HG02885 (cell line): ENCODE measurements at regions not wholly inside any gene's neighbourhood (a gene's known extent, or its start where the extent isn't known, plus 50 kb on each side); places are given as distances from the start of the nearest gene placed in this dataset.
"Not testable (repeated sequence)": the region's sequence is repeated elsewhere in the genome, so short reads cannot be mapped to it uniquely, and the experiment has no call there.

Source experiments
- ATAC-seq: cut with Tn5 transposase; IDR thresholded peaks from one replicate; pipeline ENCODE4 v1.9.1; 2021; ENCODE audit warnings: mild to moderate bottlenecking; ENCODE audit not compliant: unreplicated experiment, poor library complexity

GRCh38 chr18:73593207-73593606, 554.4 kb downstream of the FBXO15 start:
- ATAC-seq = no peak

- no peak for ATAC-seq
Observed at GRCh38 chr18:73590950-73591349, 556.7 kb downstream of the FBXO15 start.

- no peak for ATAC-seq
Observed at GRCh38 chr18:73579698-73580097, 567.9 kb downstream of the FBXO15 start.

GRCh38 chr18:73577365-73577764, 570.3 kb downstream of the FBXO15 start:
- no peak for ATAC-seq

GRCh38 chr18:73563901-73564472, 583.6 kb downstream of the FBXO15 start:
- no peak for ATAC-seq

- ATAC-seq = no peak
Observed at GRCh38 chr18:73563345-73563744, 584.3 kb downstream of the FBXO15 start.

- ATAC-seq = no peak
Observed at GRCh38 chr18:73556904-73557303, 590.7 kb downstream of the FBXO15 start.

GRCh38 chr18:73552171-73552570, 595.5 kb downstream of the FBXO15 start:
- ATAC-seq = no peak

GRCh38 chr18:73551211-73551610, 596.4 kb downstream of the FBXO15 start:
- no peak for ATAC-seq

- no peak for ATAC-seq
Observed at GRCh38 chr18:73549236-73549635, 598.4 kb downstream of the FBXO15 start.

- no peak for ATAC-seq
Observed at GRCh38 chr18:73545472-73545871, 602.2 kb downstream of the FBXO15 start.

GRCh38 chr18:73544617-73545016, 603.0 kb downstream of the FBXO15 start:
- no peak for ATAC-seq

GRCh38 chr18:73544032-73544431, 603.6 kb downstream of the FBXO15 start:
- ATAC-seq = no peak

- ATAC-seq = no peak
Observed at GRCh38 chr18:73535990-73536389, 611.6 kb downstream of the FBXO15 start.

- no peak for ATAC-seq
Observed at GRCh38 chr18:73535189-73535588, 612.4 kb downstream of the FBXO15 start.

GRCh38 chr18:73531601-73532000, 616.0 kb downstream of the FBXO15 start:
- no peak for ATAC-seq

- ATAC-seq = no peak
Observed at GRCh38 chr18:73528066-73528465, 619.6 kb downstream of the FBXO15 start.

GRCh38 chr18:73520229-73520628, 627.4 kb downstream of the FBXO15 start:
- no peak for ATAC-seq

GRCh38 chr18:73516056-73516455, 631.6 kb downstream of the FBXO15 start:
- ATAC-seq = not testable (repeated sequence)

GRCh38 chr18:73514449-73514848, 633.2 kb downstream of the FBXO15 start:
- ATAC-seq = no peak

GRCh38 chr18:73511771-73512503, 635.7 kb downstream of the FBXO15 start:
- ATAC-seq = no peak

GRCh38 chr18:73509460-73509859, 638.2 kb downstream of the FBXO15 start:
- ATAC-seq = no peak
